ENCODE measurements at regions not wholly inside any gene's neighbourhood (a gene's known extent, or its start where the extent isn't known, plus 50 kb on each side); places are given as distances from the start of the nearest gene placed in this dataset.
A peak's percentile ranks its signal among the peaks of the same experiment; 100 is the strongest.

DNA sequence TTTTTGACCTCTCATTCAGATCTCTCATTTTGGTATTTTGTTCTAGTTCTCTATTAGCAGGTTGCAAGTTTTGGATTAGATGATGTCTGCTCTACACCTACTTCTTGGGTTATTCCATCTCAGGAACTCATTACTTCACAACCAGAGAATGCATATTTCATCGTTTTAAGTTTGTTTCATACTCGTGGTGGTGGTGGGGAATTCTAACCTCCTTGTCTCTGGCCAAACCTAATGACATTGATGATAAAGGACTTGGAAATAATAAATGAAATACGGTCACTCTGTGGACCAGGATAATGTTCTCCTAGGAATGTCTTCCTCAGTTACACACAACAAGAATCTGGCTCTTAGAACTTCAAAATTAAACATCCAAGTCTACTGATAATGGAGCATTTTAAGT lies 115.2 kb downstream of the CDC42EP3 start:
- no peaks in the 10 kb centered on the region for H3K27me3 Mint-ChIP-seq
- WGBS (ENCODE audit: insufficient coverage) = no CpG with 5 or more reads among the region's 3 CpGs
- no peaks in the 10 kb centered on the region for H3K27me3 ChIP-seq (replicated peaks in 1 of 2; ENCODE audit: control insufficient read depth in 2 of 2, extremely low read depth in 1 of 2, insufficient read depth in 2 of 2, low read length in 1 of 2)
- ChIA-PET CTCF (no interaction called here), POLR2A (no interaction called here)
- H3K9me3 Mint-ChIP-seq = no peaks in the 10 kb centered on the region
- no peak overlapping the region for H3K4me3 Mint-ChIP-seq
- ATAC-seq (replicated peaks in 1 of 4) = no peak
- no peak overlapping the region for H3K4me3 ChIP-seq (ENCODE audit: control insufficient read depth in 1 of 2, extremely low read depth in 1 of 2, low read length in 1 of 2)
- H3K9me3 ChIP-seq = no peaks in the 10 kb centered on the region
- no peaks in the 10 kb centered on the region for H3K36me3 ChIP-seq (ENCODE audit: control insufficient read depth in 2 of 2, extremely low read depth in 1 of 2, insufficient read depth in 1 of 2, low read length in 1 of 2)
- H3K4me1 ChIP-seq (ENCODE audit: control insufficient read depth in 1 of 2, extremely low read depth in 1 of 2, insufficient read depth in 2 of 2, low read length in 2 of 2) = peaks cover 0 to 7% of the 10 kb centered on the region in 2 experiments
- H3K36me3 Mint-ChIP-seq = no peaks in the 10 kb centered on the region
- no peak for DNase-seq
- H3K27ac ChIP-seq (ENCODE audit: low read length) = no peak overlapping the region
- no peak overlapping the region for H3K27ac Mint-ChIP-seq
- peaks cover 5 to 20% (median 17%) of the 10 kb centered on the region in 3 donors for H3K4me1 Mint-ChIP-seq

DNA sequence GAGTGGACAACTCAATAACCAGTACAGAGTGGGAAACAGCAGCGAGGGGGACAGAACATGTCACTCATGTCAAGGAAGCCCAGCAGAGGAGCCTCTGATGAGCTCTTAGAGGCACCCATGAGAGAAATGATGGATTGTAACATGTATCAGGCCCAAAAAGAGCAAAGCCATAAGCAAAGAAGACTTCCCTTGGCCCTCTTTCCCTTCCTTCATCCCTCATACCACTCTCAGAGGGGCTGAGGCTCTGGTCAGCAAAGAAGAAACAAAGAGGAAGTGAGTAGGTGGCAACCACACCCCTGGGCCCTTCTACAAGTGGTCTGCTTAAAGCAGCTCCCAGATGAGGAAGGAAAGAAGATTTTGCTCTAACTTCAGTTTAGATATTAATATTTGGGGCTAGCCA lies 112.8 kb downstream of the CDC42EP3 start:
- ChIA-PET CTCF (no interaction called here), POLR2A (no interaction called here)
- Mint-ChIP-seq H3K36me3 (no peaks in the 10 kb centered on the region), H3K4me3 (no peak overlapping the region), H3K27ac (no peak overlapping the region), H3K4me1 (peaks cover 11 to 22% (median 20%) of the 10 kb centered on the region in 3 donors), H3K27me3 (no peaks in the 10 kb centered on the region), H3K9me3 (no peaks in the 10 kb centered on the region)
- no peak for ATAC-seq (replicated peaks in 1 of 4)
- Histone ChIP-seq H3K27ac (ENCODE audit: low read length) (no peak overlapping the region), H3K27me3 (replicated peaks in 1 of 2; ENCODE audit: control insufficient read depth in 2 of 2, extremely low read depth in 1 of 2, insufficient read depth in 2 of 2, low read length in 1 of 2) (no peaks in the 10 kb centered on the region), H3K9me3 (no peaks in the 10 kb centered on the region), H3K4me1 (ENCODE audit: control insufficient read depth in 1 of 2, extremely low read depth in 1 of 2, insufficient read depth in 2 of 2, low read length in 2 of 2) (peaks cover 0 to 10% of the 10 kb centered on the region in 2 experiments), H3K4me3 (ENCODE audit: control insufficient read depth in 1 of 2, extremely low read depth in 1 of 2, low read length in 1 of 2) (no peak overlapping the region), H3K36me3 (ENCODE audit: control insufficient read depth in 2 of 2, extremely low read depth in 1 of 2, insufficient read depth in 1 of 2, low read length in 1 of 2) (no peaks in the 10 kb centered on the region)
- peak in 1 of 35 experiments; percentile 5 for DNase-seq
- 100% methylated on average over 1 of the region's 1 CpG for WGBS (ENCODE audit: insufficient coverage)

DNA sequence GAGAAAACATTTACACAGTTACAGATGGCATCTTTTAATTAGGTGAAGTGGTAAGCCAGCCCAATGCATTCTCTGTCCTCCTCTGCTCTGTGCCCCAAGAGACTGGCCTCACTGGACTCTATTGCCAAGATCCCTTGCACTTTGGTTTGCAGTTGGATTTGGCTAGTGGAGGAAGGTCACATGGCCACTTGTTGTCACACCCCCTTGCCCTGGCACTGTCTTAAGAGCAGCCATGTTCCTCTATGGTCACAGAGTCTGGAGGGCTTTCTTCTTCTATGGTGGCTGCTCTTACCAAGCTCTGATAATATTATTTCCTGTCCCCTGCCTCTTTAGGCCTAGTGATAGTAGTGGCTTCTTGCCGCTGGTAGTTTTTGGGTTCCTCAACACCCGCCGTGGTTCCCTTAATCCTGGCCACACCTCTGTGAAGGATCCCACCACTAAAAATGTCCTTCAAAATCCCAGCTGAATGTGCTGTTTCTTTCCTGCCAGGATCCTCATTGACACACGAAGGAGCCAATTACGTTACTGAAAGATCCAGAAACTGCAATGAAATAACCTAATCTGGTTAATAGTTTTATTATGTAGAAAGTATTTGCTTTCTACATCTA lies 111.1 kb downstream of the CDC42EP3 start:
- Histone ChIP-seq H3K4me1 (ENCODE audit: control insufficient read depth in 1 of 2, extremely low read depth in 1 of 2, insufficient read depth in 2 of 2, low read length in 2 of 2) (peaks cover 0 to 10% of the 10 kb centered on the region in 2 experiments), H3K27me3 (replicated peaks in 1 of 2; ENCODE audit: control insufficient read depth in 2 of 2, extremely low read depth in 1 of 2, insufficient read depth in 2 of 2, low read length in 1 of 2) (no peaks in the 10 kb centered on the region), H3K27ac (ENCODE audit: low read length) (no peak overlapping the region), H3K4me3 (ENCODE audit: control insufficient read depth in 1 of 2, extremely low read depth in 1 of 2, low read length in 1 of 2) (no peak overlapping the region), H3K9me3 (no peaks in the 10 kb centered on the region), H3K36me3 (ENCODE audit: control insufficient read depth in 2 of 2, extremely low read depth in 1 of 2, insufficient read depth in 1 of 2, low read length in 1 of 2) (no peaks in the 10 kb centered on the region)
- no peaks in the 10 kb centered on the region for H3K36me3 Mint-ChIP-seq
- CTCF ChIA-PET = no interaction called here
- DNase-seq = no peak
- H3K9me3 Mint-ChIP-seq = no peaks in the 10 kb centered on the region
- WGBS (ENCODE audit: insufficient coverage) = no CpG with 5 or more reads among the region's 5 CpGs
- no peaks in the 10 kb centered on the region for H3K27me3 Mint-ChIP-seq
- ATAC-seq (replicated peaks in 1 of 4) = no peak
- H3K4me3 Mint-ChIP-seq = no peak overlapping the region
- POLR2A ChIA-PET = interaction anchor here in 1 of 2 donors (0.6 kb wide), 1 partner anchor 445 kb away, joined by 3 read pairs; no protein-coding TSS in a partner anchor
- H3K4me1 Mint-ChIP-seq = peaks cover 11 to 23% (median 21%) of the 10 kb centered on the region in 3 donors
- H3K27ac Mint-ChIP-seq = no peak overlapping the region

DNA sequence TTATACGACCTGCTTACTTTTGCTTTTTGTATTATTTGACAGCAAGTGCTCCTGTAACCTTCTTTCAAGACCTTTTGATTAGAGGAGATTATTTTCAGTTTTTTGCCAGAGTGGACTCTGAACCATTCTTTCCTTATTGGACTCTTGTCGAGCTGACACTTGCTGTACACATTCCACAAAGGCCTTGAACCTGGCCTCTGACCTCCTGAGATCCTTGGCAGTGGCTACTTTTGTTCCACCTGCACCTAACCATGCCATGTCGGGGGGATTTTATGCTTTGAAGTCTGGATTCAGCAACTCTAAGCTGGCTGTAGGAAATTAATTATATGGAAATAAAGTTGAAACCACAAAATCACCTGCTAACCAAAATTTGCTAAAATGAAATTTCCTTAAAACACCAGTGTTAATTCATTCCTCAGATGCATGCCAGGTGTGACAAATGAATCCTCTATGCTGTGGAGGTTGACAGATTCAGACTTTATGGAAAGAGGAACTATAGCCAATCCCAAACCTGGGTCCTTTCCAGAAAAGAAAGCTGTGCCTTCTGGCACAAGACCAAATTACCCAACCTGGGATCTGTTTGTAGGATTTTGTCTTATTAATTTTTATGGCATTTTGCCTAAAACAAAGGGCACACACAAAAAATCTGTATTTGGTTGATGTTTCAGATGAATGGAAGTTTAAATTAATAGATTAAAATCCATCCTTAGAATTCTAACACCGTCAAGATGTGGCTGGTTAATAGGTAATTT lies 110.4 kb downstream of the CDC42EP3 start:
- Histone ChIP-seq H3K36me3 (ENCODE audit: control insufficient read depth in 2 of 2, extremely low read depth in 1 of 2, insufficient read depth in 1 of 2, low read length in 1 of 2) (no peaks in the 10 kb centered on the region), H3K4me3 (ENCODE audit: control insufficient read depth in 1 of 2, extremely low read depth in 1 of 2, low read length in 1 of 2) (no peak overlapping the region), H3K27me3 (replicated peaks in 1 of 2; ENCODE audit: control insufficient read depth in 2 of 2, extremely low read depth in 1 of 2, insufficient read depth in 2 of 2, low read length in 1 of 2) (no peaks in the 10 kb centered on the region), H3K9me3 (no peaks in the 10 kb centered on the region), H3K4me1 (ENCODE audit: control insufficient read depth in 1 of 2, extremely low read depth in 1 of 2, insufficient read depth in 2 of 2, low read length in 2 of 2) (peaks cover 0 to 6% of the 10 kb centered on the region in 2 experiments), H3K27ac (ENCODE audit: low read length) (no peak overlapping the region)
- H3K4me3 Mint-ChIP-seq = no peak overlapping the region
- H3K4me1 Mint-ChIP-seq = peaks cover 11 to 23% (median 21%) of the 10 kb centered on the region in 3 donors
- no CpG with 5 or more reads among the region's 4 CpGs for WGBS (ENCODE audit: insufficient coverage)
- no peaks in the 10 kb centered on the region for H3K36me3 Mint-ChIP-seq
- POLR2A ChIA-PET = no interaction called here
- CTCF ChIA-PET = no interaction called here
- H3K9me3 Mint-ChIP-seq = no peaks in the 10 kb centered on the region
- no peak for ATAC-seq (replicated peaks in 1 of 4)
- DNase-seq = no peak
- H3K27ac Mint-ChIP-seq = no peak overlapping the region
- H3K27me3 Mint-ChIP-seq = no peaks in the 10 kb centered on the region

DNA sequence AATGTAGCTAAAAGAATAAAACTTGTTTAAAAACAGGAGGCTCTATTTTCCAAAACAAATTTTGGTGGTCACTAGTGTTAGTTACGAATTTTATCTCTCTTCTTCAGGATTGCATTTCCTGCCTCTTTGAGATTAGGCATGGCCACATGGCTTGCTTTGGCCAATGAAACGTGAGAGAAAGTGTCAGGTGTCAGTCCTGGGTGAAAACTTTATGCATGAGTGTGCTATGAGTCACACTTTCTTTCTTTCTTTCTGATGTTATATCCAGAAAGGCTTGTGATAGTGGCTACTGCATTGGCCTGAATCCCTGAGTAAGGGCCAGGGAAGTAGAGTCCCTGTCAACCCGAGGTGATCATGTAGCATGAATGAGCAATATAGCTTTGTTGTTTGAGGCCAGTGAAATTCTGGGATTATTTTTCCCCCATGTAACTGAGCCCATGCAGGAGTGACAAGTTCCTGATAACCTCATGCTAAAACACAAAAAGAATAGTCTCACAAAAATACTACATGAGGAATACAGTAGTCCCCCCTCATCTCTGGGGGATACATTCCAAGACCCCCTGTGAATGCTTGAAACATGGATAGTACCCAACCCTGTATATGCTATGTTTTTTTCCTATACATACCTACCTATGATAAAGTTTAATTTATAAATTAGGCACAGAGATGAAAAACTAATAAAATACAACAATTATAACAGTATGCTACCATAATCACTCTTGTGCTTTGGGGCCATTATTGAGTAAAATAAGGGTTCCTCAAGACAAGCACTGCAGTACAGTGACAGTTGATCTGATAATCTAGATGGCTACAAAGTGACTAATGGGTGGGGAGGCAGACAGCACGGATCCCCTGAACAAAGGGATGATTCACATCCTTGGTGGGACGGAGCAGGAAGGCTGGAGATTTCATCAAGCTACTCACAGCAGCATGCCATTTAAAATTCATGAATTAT lies 109.5 kb downstream of the CDC42EP3 start:
- H3K4me1 ChIP-seq (ENCODE audit: control insufficient read depth in 1 of 2, extremely low read depth in 1 of 2, insufficient read depth in 2 of 2, low read length in 2 of 2) = peaks cover 0 to 6% of the 10 kb centered on the region in 2 experiments
- WGBS (ENCODE audit: insufficient coverage) = 86% methylated on average over 1 of the region's 5 CpGs
- ChIA-PET POLR2A (no interaction called here), CTCF (no interaction called here)
- no peak overlapping the region for H3K4me3 Mint-ChIP-seq
- peaks cover 11 to 23% (median 23%) of the 10 kb centered on the region in 3 donors for H3K4me1 Mint-ChIP-seq
- no peaks in the 10 kb centered on the region for H3K27me3 ChIP-seq (replicated peaks in 1 of 2; ENCODE audit: control insufficient read depth in 2 of 2, extremely low read depth in 1 of 2, insufficient read depth in 2 of 2, low read length in 1 of 2)
- H3K27ac ChIP-seq (ENCODE audit: low read length) = no peak overlapping the region
- no peaks in the 10 kb centered on the region for H3K9me3 Mint-ChIP-seq
- H3K4me3 ChIP-seq (ENCODE audit: control insufficient read depth in 1 of 2, extremely low read depth in 1 of 2, low read length in 1 of 2) = no peak overlapping the region
- H3K36me3 Mint-ChIP-seq = no peaks in the 10 kb centered on the region
- no peaks in the 10 kb centered on the region for H3K27me3 Mint-ChIP-seq
- no peak for DNase-seq
- H3K27ac Mint-ChIP-seq = peak overlapping the region in 1 of 2 donors; percentile 53
- H3K9me3 ChIP-seq = no peaks in the 10 kb centered on the region
- H3K36me3 ChIP-seq (ENCODE audit: control insufficient read depth in 2 of 2, extremely low read depth in 1 of 2, insufficient read depth in 1 of 2, low read length in 1 of 2) = no peaks in the 10 kb centered on the region
- peak in 2 of 4 experiments; percentile 47 to 79 for ATAC-seq (replicated peaks in 1 of 4)

DNA sequence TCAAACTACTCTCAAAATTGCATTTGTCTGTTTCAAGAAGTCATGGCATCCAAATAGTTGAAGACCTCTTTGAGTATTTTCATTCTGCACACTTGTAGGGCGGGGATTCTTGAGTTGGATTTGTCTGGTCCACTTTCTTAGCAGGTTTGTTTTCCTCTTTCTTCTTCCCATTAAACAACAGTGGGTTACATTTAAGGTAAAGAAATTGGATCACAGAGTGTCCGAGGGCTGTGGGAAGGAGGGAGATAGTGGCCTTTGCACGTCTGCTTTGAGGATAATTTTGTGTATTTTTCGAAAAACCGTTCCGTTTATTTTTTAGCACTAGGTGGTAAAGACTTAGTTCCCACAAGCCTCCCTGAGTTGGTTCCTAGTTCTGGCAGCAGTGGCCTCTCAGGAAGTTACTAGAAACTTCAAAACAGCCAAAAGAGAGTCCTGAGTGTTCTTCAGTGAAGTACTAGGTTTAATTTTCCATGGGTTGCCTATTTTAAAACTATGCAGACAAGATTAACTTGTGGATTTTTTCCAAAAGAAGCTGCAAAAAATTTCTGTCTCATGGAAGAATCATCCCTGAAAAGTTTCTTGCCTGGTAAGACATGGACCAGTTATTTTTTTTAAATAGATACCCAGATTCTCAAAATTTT lies 107.9 kb downstream of the CDC42EP3 start:
- Histone ChIP-seq H3K9me3 (no peaks in the 10 kb centered on the region), H3K4me1 (ENCODE audit: control insufficient read depth in 1 of 2, extremely low read depth in 1 of 2, insufficient read depth in 2 of 2, low read length in 2 of 2) (peaks cover 0 to 9% of the 10 kb centered on the region in 2 experiments), H3K4me3 (ENCODE audit: control insufficient read depth in 1 of 2, extremely low read depth in 1 of 2, low read length in 1 of 2) (no peak overlapping the region), H3K27ac (ENCODE audit: low read length) (no peak overlapping the region), H3K27me3 (replicated peaks in 1 of 2; ENCODE audit: control insufficient read depth in 2 of 2, extremely low read depth in 1 of 2, insufficient read depth in 2 of 2, low read length in 1 of 2) (no peaks in the 10 kb centered on the region), H3K36me3 (ENCODE audit: control insufficient read depth in 2 of 2, extremely low read depth in 1 of 2, insufficient read depth in 1 of 2, low read length in 1 of 2) (no peaks in the 10 kb centered on the region)
- Mint-ChIP-seq H3K4me1 (peaks cover 14 to 26% (median 25%) of the 10 kb centered on the region in 3 donors), H3K27me3 (no peaks in the 10 kb centered on the region), H3K9me3 (no peaks in the 10 kb centered on the region), H3K27ac (no peak overlapping the region), H3K36me3 (no peaks in the 10 kb centered on the region), H3K4me3 (no peak overlapping the region)
- no peak for DNase-seq
- 44% methylated on average over 3 of the region's 6 CpGs for WGBS (ENCODE audit: insufficient coverage)
- no peak for ATAC-seq (replicated peaks in 1 of 4)
- CTCF ChIA-PET = no interaction called here
- POLR2A ChIA-PET = no interaction called here
